T-helper 1 cell treated with Interleukin-12 subunit alpha and Interleukin-12 subunit beta and Interleukin-4 antibody, amounts not matched to agents 30 μg/mL and 1 μg/mL, for 36 hours (primary cell): ENCODE measurements at regions not wholly inside any gene's neighbourhood (a gene's known extent, or its start where the extent isn't known, plus 50 kb on each side); places are given as distances from the start of the nearest gene placed in this dataset.

ENCODE experiments used
- H3K27ac Mint-ChIP-seq: one replicate; pipeline ENCODE4 v1.8.0; 2021; ENCODE audit warnings: mild to moderate bottlenecking, mixed read lengths
- H3K27me3 Mint-ChIP-seq: one replicate; pipeline ENCODE4 v1.8.0; 2021; ENCODE audit warnings: low read depth, mixed read lengths
- H3K36me3 Mint-ChIP-seq: one replicate; pipeline ENCODE4 v1.8.0; 2021; ENCODE audit warnings: low read depth, mixed read lengths
- H3K4me1 Mint-ChIP-seq: one replicate; pipeline ENCODE4 v1.8.0; 2021; ENCODE audit warnings: low read depth, mixed read lengths
- H3K4me3 Mint-ChIP-seq: one replicate; pipeline ENCODE4 v1.8.0; 2021; ENCODE audit warnings: mild to moderate bottlenecking, moderate library complexity, mixed read lengths
- H3K9me3 Mint-ChIP-seq: one replicate; pipeline ENCODE4 v1.8.0; 2021; ENCODE audit warnings: mixed read lengths

- Mint-ChIP-seq H3K36me3 (peaks cover 1% of the 10 kb centered on the region), H3K4me1 (no peaks in the 10 kb centered on the region), H3K4me3 (no peak overlapping the region), H3K27me3 (no peaks in the 10 kb centered on the region), H3K9me3 (peaks cover 72% of the 10 kb centered on the region), H3K27ac (no peak overlapping the region)
Observed at GRCh38 chr16:35734728-35735402, 2275.5 kb downstream of the TP53TG3F start.

GRCh38 chr16:35735403-35736251 lies 2276.2 kb downstream of the TP53TG3F start:
- H3K36me3 Mint-ChIP-seq = peaks cover 1% of the 10 kb centered on the region
- H3K27me3 Mint-ChIP-seq = no peaks in the 10 kb centered on the region
- no peak overlapping the region for H3K27ac Mint-ChIP-seq
- H3K9me3 Mint-ChIP-seq = peaks cover 72% of the 10 kb centered on the region
- no peak overlapping the region for H3K4me3 Mint-ChIP-seq
- no peaks in the 10 kb centered on the region for H3K4me1 Mint-ChIP-seq

GRCh38 chr16:35736546-35736945 lies 2277.1 kb downstream of the TP53TG3F start:
- Mint-ChIP-seq H3K9me3 (peaks cover 72% of the 10 kb centered on the region), H3K27ac (no peak overlapping the region), H3K4me1 (no peaks in the 10 kb centered on the region), H3K27me3 (no peaks in the 10 kb centered on the region), H3K36me3 (peaks cover 1% of the 10 kb centered on the region), H3K4me3 (no peak overlapping the region)

GRCh38 chr16:35737076-35737475 lies 2277.7 kb downstream of the TP53TG3F start:
- Mint-ChIP-seq H3K4me1 (no peaks in the 10 kb centered on the region), H3K36me3 (peaks cover 1% of the 10 kb centered on the region), H3K27ac (no peak overlapping the region), H3K9me3 (peaks cover 72% of the 10 kb centered on the region), H3K4me3 (no peak overlapping the region), H3K27me3 (no peaks in the 10 kb centered on the region)

- Mint-ChIP-seq H3K27me3 (no peaks in the 10 kb centered on the region), H3K36me3 (no peaks in the 10 kb centered on the region), H3K4me1 (no peaks in the 10 kb centered on the region), H3K27ac (no peak overlapping the region), H3K4me3 (no peak overlapping the region), H3K9me3 (peaks cover 82% of the 10 kb centered on the region)
Observed at GRCh38 chr16:35741546-35741945, 2282.1 kb downstream of the TP53TG3F start.

GRCh38 chr16:35743101-35743692 lies 2283.8 kb downstream of the TP53TG3F start:
- Mint-ChIP-seq H3K27ac (no peak overlapping the region), H3K4me3 (no peak overlapping the region), H3K4me1 (no peaks in the 10 kb centered on the region), H3K9me3 (peaks cover 83% of the 10 kb centered on the region), H3K36me3 (no peaks in the 10 kb centered on the region), H3K27me3 (no peaks in the 10 kb centered on the region)

- no peak overlapping the region for H3K4me3 Mint-ChIP-seq
- no peaks in the 10 kb centered on the region for H3K4me1 Mint-ChIP-seq
- no peak overlapping the region for H3K27ac Mint-ChIP-seq
- H3K27me3 Mint-ChIP-seq = no peaks in the 10 kb centered on the region
- H3K9me3 Mint-ChIP-seq = peaks cover 75% of the 10 kb centered on the region
- H3K36me3 Mint-ChIP-seq = no peaks in the 10 kb centered on the region
Observed at GRCh38 chr16:35744084-35744483, 2284.7 kb downstream of the TP53TG3F start.

GRCh38 chr16:35744726-35745125 lies 2285.3 kb downstream of the TP53TG3F start:
- H3K27ac Mint-ChIP-seq = no peak overlapping the region
- no peaks in the 10 kb centered on the region for H3K27me3 Mint-ChIP-seq
- peaks cover 68% of the 10 kb centered on the region for H3K9me3 Mint-ChIP-seq
- H3K36me3 Mint-ChIP-seq = no peaks in the 10 kb centered on the region
- no peak overlapping the region for H3K4me3 Mint-ChIP-seq
- no peaks in the 10 kb centered on the region for H3K4me1 Mint-ChIP-seq

- H3K9me3 Mint-ChIP-seq = peaks cover 64% of the 10 kb centered on the region
- H3K27me3 Mint-ChIP-seq = no peaks in the 10 kb centered on the region
- H3K4me3 Mint-ChIP-seq = no peak overlapping the region
- no peak overlapping the region for H3K27ac Mint-ChIP-seq
- H3K36me3 Mint-ChIP-seq = no peaks in the 10 kb centered on the region
- no peaks in the 10 kb centered on the region for H3K4me1 Mint-ChIP-seq
Observed at GRCh38 chr16:35745191-35745590, 2285.8 kb downstream of the TP53TG3F start.

GRCh38 chr16:35745821-35746248 lies 2286.4 kb downstream of the TP53TG3F start:
- H3K36me3 Mint-ChIP-seq = no peaks in the 10 kb centered on the region
- H3K27ac Mint-ChIP-seq = no peak overlapping the region
- no peaks in the 10 kb centered on the region for H3K4me1 Mint-ChIP-seq
- no peaks in the 10 kb centered on the region for H3K27me3 Mint-ChIP-seq
- no peak overlapping the region for H3K4me3 Mint-ChIP-seq
- H3K9me3 Mint-ChIP-seq = peaks cover 57% of the 10 kb centered on the region

- Mint-ChIP-seq H3K9me3 (peaks cover 51% of the 10 kb centered on the region), H3K36me3 (no peaks in the 10 kb centered on the region), H3K27ac (no peak overlapping the region), H3K4me1 (no peaks in the 10 kb centered on the region), H3K27me3 (no peaks in the 10 kb centered on the region), H3K4me3 (no peak overlapping the region)
Observed at GRCh38 chr16:35746281-35746962, 2287.0 kb downstream of the TP53TG3F start.

- no peaks in the 10 kb centered on the region for H3K27me3 Mint-ChIP-seq
- H3K36me3 Mint-ChIP-seq = no peaks in the 10 kb centered on the region
- H3K27ac Mint-ChIP-seq = no peak overlapping the region
- no peaks in the 10 kb centered on the region for H3K4me1 Mint-ChIP-seq
- H3K4me3 Mint-ChIP-seq = no peak overlapping the region
- peaks cover 48% of the 10 kb centered on the region for H3K9me3 Mint-ChIP-seq
Observed at GRCh38 chr16:35746963-35747657, 2287.7 kb downstream of the TP53TG3F start.

- Mint-ChIP-seq H3K4me3 (no peak overlapping the region), H3K9me3 (peaks cover 45% of the 10 kb centered on the region), H3K36me3 (no peaks in the 10 kb centered on the region), H3K4me1 (no peaks in the 10 kb centered on the region), H3K27me3 (no peaks in the 10 kb centered on the region), H3K27ac (no peak overlapping the region)
Observed at GRCh38 chr16:35747658-35748455, 2288.4 kb downstream of the TP53TG3F start.
